Neural progenitor cell (in vitro differentiated cells): ENCODE measurements at regions not wholly inside any gene's neighbourhood (a gene's known extent, or its start where the extent isn't known, plus 50 kb on each side); places are given as distances from the start of the nearest gene placed in this dataset.

ENCODE experiments used
- EZH2 ChIP-seq: fragments of 200-600 bp; sonication (generic); IDR thresholded peaks from 2 replicates; pipeline ENCODE4 v1.6.1; 2017; ENCODE audit warnings: antibody characterized with exemption, mild to moderate bottlenecking, moderate library complexity
- TF ChIP-seq, protein P1 (sequence below): fragments of 200-600 bp; sonication (generic); IDR thresholded peaks from 2 replicates; pipeline ENCODE4 v1.5.1; 2017; ENCODE audit warnings: antibody characterized with exemption, mild to moderate bottlenecking

- TF ChIP-seq, protein P1, sequence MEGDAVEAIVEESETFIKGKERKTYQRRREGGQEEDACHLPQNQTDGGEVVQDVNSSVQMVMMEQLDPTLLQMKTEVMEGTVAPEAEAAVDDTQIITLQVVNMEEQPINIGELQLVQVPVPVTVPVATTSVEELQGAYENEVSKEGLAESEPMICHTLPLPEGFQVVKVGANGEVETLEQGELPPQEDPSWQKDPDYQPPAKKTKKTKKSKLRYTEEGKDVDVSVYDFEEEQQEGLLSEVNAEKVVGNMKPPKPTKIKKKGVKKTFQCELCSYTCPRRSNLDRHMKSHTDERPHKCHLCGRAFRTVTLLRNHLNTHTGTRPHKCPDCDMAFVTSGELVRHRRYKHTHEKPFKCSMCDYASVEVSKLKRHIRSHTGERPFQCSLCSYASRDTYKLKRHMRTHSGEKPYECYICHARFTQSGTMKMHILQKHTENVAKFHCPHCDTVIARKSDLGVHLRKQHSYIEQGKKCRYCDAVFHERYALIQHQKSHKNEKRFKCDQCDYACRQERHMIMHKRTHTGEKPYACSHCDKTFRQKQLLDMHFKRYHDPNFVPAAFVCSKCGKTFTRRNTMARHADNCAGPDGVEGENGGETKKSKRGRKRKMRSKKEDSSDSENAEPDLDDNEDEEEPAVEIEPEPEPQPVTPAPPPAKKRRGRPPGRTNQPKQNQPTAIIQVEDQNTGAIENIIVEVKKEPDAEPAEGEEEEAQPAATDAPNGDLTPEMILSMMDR, result no peak
- TF ChIP-seq EZH2, result no peak
These were observed 257.3 kb downstream of the GAS1 start for GRCh38 chr9:86690034-86690433.
